Nephron progenitor cell (in vitro differentiated cells): ENCODE measurements at regions not wholly inside any gene's neighbourhood (a gene's known extent, or its start where the extent isn't known, plus 50 kb on each side); places are given as distances from the start of the nearest gene placed in this dataset.

ENCODE experiments used
- DNase-seq: peaks from one replicate; pipeline ENCODE4 v3.0.0; 2021
- H3K27ac Mint-ChIP-seq: 2 replicates; pipeline ENCODE4 v1.8.0; 2021; ENCODE audit warnings: mild to moderate bottlenecking, moderate library complexity, mixed read lengths
- H3K27me3 Mint-ChIP-seq: 2 replicates; pipeline ENCODE4 v1.8.0; 2021; ENCODE audit warnings: mild to moderate bottlenecking, low read depth, mixed read lengths; ENCODE audit not compliant: poor library complexity
- H3K36me3 Mint-ChIP-seq: 2 replicates; pipeline ENCODE4 v1.8.0; 2021; ENCODE audit warnings: low read depth, mixed read lengths
- H3K4me1 Mint-ChIP-seq: 2 replicates; pipeline ENCODE4 v1.8.0; 2021; ENCODE audit warnings: mixed read lengths
- H3K4me3 Mint-ChIP-seq: 2 replicates; pipeline ENCODE4 v1.8.0; 2021; ENCODE audit warnings: mild to moderate bottlenecking, moderate library complexity, mixed read lengths
- H3K9me3 Mint-ChIP-seq: 2 replicates; pipeline ENCODE4 v1.8.0; 2021; ENCODE audit warnings: mild to moderate bottlenecking, moderate library complexity, mixed read lengths
- CTCF ChIP-seq: fragments of 200-600 bp; sonication (generic); IDR thresholded peaks from 2 replicates; pipeline ENCODE4 v1.5.0; 2021; ENCODE audit warnings: antibody characterized with exemption

GRCh38 chr12:107388263-107388662 is 294.9 kb upstream of the CRY1 start:
- Mint-ChIP-seq H3K4me3 (no peak overlapping the region), H3K9me3 (peaks cover 16% of the 10 kb centered on the region), H3K27ac (no peak overlapping the region), H3K4me1 (peaks cover 18% of the 10 kb centered on the region), H3K36me3 (peaks cover 5% of the 10 kb centered on the region), H3K27me3 (peaks cover 21% of the 10 kb centered on the region)
- TF ChIP-seq CTCF, result no peak
- DNase-seq, result no peak

- Mint-ChIP-seq H3K36me3 (peaks cover 5% of the 10 kb centered on the region), H3K4me1 (peaks cover 21% of the 10 kb centered on the region), H3K27me3 (peaks cover 20% of the 10 kb centered on the region), H3K27ac (no peak overlapping the region), H3K4me3 (no peak overlapping the region), H3K9me3 (peaks cover 16% of the 10 kb centered on the region)
- no peak for DNase-seq
- no peak for TF ChIP-seq CTCF
These were observed 295.2 kb upstream of the PWP1 start for GRCh38 chr12:107390414-107390813.

GRCh38 chr12:107393043-107393717 is 292.4 kb upstream of the PWP1 start:
- Mint-ChIP-seq H3K27me3 (peaks cover 16% of the 10 kb centered on the region), H3K4me1 (peaks cover 32% of the 10 kb centered on the region), H3K9me3 (peaks cover 16% of the 10 kb centered on the region), H3K4me3 (no peak overlapping the region), H3K27ac (no peak overlapping the region), H3K36me3 (peaks cover 5% of the 10 kb centered on the region)
- no peak for TF ChIP-seq CTCF
- no peak for DNase-seq

GRCh38 chr12:107394693-107395092 is 290.9 kb upstream of the PWP1 start:
- H3K4me1 Mint-ChIP-seq, result peaks cover 41% of the 10 kb centered on the region
- H3K9me3 Mint-ChIP-seq, result peaks cover 3% of the 10 kb centered on the region
- H3K36me3 Mint-ChIP-seq, result peaks cover 3% of the 10 kb centered on the region
- DNase-seq, result no peak
- H3K27ac Mint-ChIP-seq, result no peak overlapping the region
- H3K4me3 Mint-ChIP-seq, result no peak overlapping the region
- TF ChIP-seq CTCF, result no peak
- peaks cover 13% of the 10 kb centered on the region for H3K27me3 Mint-ChIP-seq

GRCh38 chr12:107395817-107396216 is 289.8 kb upstream of the PWP1 start:
- Mint-ChIP-seq H3K36me3 (no peaks in the 10 kb centered on the region), H3K9me3 (no peaks in the 10 kb centered on the region), H3K27me3 (peaks cover 10% of the 10 kb centered on the region), H3K27ac (no peak overlapping the region), H3K4me1 (peaks cover 47% of the 10 kb centered on the region), H3K4me3 (no peak overlapping the region)
- TF ChIP-seq CTCF, result no peak
- DNase-seq, result no peak

GRCh38 chr12:107396991-107397390 is 288.6 kb upstream of the PWP1 start:
- DNase-seq, result no peak
- peaks cover 53% of the 10 kb centered on the region for H3K4me1 Mint-ChIP-seq
- no peak for TF ChIP-seq CTCF
- peaks cover 10% of the 10 kb centered on the region for H3K27me3 Mint-ChIP-seq
- no peaks in the 10 kb centered on the region for H3K36me3 Mint-ChIP-seq
- H3K27ac Mint-ChIP-seq, result no peak overlapping the region
- no peak overlapping the region for H3K4me3 Mint-ChIP-seq
- H3K9me3 Mint-ChIP-seq, result no peaks in the 10 kb centered on the region
